DMS53 (cell line): ENCODE measurements at regions not wholly inside any gene's neighbourhood (a gene's known extent, or its start where the extent isn't known, plus 50 kb on each side); places are given as distances from the start of the nearest gene placed in this dataset.
A peak's percentile ranks its signal among the peaks of the same experiment; 100 is the strongest.

Experiments used
- DNase-seq: peaks from one replicate; lab custom pipeline; 2025; lab: John Stamatoyannopoulos, UW

DNA sequence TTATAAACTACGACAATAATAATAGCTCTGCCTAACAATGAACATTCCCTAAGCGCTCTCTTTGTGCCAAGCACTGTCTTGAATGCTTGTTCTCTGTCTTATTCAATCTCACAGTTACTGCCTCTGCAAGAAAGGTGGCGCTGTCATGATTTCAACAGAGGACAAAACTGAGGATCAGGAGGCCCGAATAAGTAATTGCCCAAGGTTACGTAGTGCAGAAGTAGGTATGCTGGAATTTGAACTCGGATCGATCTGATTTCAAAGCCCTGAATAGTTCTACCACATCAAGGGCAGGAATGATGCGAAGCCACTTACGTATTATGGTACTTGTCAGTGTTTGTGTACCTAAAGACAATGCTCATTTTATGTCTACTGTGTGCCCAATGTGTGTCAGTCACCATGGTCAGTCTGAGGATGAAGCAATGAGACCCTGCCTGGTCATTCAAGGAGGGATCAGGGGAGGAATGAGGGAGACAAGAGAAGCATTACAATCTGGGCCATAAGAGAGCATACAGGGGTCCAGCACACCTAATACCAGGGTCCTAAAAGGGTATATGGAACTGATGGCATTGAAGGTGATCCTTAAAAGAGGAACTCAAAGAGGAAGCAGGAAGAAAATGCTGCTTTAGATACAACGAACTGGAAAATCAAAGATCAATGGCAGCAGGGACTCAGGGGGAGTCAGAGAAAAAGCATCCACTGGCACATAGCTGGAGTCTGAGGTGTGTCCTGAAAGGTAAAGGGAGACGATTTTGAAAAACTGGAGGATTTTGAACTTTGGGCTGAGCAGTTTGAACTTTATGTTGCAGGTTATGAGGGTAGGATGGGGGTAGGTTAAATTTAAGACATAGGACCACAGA, 389.2 kb downstream of the PLPP3 start:
- peak; percentile 32 for DNase-seq

- DNase-seq = no peak
Observed at GRCh38 chr1:56189454-56189853, 389.9 kb downstream of the PLPP3 start.

GRCh38 chr1:56188855-56189254, 390.5 kb downstream of the PLPP3 start:
- DNase-seq = no peak

DNA sequence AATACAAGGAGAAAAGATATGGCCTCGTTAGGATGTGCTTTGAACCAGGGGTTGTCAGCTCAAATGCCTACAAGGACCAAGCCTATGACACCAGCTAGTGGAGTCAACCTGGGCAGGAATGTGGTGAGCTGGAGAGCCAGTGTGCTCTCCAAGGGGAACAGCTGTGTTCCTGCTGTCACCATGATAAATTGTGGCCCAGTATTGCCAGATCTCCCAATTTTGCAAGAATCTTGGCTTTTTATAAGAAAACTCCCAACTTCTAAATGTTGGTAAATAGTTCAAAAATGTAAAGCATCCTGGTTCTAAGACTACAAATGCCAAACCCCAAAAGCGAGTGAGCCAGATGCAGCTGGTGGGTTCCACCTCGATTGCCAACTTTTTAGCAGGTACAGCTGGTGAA, 391.1 kb downstream of the PLPP3 start:
- DNase-seq = no peak

GRCh38 chr1:56187405-56187804, 392.0 kb downstream of the PLPP3 start:
- no peak for DNase-seq

GRCh38 chr1:56185493-56185892, 393.9 kb downstream of the PLPP3 start:
- no peak for DNase-seq

DNA sequence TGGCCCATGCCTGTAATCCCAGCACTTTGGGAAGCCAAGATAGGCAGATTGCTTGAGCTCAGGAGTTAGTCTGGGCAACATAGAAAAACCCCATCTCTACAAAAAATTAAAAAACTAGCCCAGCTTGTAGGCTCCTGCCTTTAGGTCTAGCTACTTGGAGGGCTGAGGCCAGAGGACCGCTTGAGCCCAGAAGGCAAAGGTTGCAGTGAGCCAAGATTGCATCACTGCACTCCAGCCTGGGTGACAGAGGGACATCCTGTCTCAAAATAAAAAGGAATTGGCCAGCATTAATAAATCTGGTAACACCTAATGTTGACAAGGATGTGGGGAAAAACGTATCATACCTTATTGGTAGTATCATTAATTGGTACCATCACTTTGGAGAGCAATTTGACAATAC, 396.2 kb downstream of the PLPP3 start:
- no peak for DNase-seq

DNA sequence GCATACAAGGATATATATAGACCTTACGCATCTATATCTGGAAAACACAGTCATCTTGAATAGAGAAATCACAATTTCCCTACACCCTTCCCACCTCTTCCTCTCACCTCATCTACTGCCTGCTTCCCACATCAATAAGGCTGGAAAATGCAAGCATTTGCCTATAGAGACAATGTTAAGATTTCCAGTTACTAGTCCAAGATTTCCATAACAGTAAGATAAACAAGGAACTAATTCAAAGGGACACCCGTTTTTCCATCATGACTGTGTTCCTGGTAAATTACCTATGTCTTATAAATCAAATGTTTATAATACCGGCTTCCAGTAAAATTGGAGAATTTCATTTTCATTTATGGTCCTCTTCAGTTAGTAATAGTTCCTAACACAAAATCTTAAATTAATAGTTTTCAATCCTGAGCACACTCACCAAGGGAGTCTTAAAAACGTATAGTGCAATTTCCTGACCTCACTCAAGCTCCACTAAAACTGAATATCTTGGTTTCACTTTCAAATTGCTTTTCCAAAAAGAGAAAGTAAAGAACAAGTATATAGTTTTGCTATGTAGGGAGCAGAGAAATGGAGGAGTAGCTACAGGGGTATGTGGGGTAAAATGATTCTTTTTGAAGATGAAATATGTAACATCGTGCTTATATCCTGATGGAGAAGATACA, 398.7 kb downstream of the PLPP3 start:
- DNase-seq = no peak

DNA sequence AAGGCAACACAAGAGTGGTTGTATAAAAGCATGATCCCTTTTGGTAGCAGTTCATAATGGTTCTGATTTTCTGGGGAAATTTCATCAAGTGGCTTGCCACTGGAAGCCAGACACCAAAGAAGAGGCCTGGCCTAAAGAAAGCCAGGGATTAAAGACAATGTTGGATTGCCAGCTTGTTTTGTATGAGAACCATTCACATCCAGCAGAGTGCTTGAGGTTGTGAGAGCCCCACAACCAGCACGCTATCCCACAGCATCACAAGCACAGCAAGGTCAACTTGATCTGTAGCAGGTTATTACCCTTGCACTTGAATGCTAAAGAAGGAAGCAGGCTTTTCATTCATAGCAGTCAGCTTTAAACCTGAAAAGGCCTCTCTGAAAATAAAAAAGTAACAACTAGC, 399.8 kb downstream of the PLPP3 start:
- no peak for DNase-seq

DNA sequence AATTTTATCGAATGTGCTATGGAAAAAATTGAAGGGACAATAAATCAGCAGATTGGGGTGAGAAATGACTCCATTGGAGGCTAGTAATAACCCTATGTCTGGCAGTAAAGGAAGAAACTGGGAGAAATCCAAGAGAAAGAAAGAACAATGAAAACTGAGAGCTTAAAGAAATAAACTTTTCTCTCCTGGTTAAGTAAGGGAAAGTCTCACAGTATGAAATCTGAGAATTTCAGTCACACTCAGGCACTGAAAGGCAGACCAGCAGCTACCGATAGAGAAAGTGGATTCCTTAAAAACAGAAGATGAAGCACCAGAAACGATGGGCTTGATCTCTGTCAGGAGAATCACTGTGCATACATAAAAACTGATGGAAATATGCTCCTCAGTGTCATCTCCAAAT, 404.2 kb downstream of the PLPP3 start:
- DNase-seq = no peak

DNA sequence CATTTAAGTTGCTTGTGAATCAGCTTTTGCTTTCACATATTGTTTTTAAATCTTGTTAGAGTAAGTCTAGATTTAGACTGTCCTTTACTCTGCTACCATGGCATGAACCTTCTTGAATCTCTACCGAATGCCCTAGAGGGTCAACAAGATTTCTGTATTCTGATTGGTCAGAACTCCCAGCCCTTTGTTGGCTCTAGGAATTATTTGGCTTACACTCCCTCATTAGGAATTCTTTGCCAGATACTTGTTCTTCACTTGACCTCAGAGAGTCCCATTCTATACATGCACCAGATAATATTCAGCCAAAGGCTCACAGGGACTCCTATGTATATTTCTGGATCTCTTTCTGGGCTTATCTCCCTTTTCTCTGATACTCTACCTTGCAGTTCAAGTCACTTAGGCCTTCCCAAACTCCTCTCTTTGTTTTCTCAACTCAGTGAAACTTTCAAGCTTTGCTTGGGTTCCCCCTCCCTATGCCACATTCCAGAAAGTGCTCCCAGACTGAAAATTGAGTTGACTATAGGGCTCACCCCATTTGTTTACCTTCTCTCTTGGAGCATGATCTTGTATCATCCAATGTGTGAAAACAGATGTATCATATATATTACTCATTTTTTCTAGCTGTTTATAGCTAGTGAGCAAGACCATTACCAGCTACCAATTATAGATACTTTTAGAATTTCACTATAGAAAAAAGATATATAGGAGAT, 405.0 kb downstream of the PLPP3 start:
- DNase-seq = no peak

GRCh38 chr1:56173736-56174135, 405.6 kb downstream of the PLPP3 start:
- no peak for DNase-seq

DNA sequence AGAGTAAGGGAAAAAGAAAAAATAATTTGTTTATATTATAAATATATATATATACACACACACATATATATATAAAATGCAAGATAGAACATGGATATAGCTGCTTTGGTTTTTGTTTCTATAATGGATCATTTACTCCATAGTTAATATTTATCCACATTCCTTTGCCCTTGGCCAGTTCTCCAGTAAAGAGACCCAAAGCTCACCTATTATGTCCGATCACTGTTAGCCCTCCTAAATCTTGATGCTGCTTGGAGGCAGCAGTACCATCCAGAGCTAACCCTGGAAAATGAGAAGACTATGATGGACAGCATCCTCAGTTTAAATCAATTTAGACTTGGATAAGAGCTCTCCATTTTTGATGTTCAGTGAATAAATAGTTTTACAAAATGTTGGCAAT, 407.7 kb downstream of the PLPP3 start:
- DNase-seq = no peak

GRCh38 chr1:56170784-56171320, 408.5 kb downstream of the PLPP3 start:
- no peak for DNase-seq

DNA sequence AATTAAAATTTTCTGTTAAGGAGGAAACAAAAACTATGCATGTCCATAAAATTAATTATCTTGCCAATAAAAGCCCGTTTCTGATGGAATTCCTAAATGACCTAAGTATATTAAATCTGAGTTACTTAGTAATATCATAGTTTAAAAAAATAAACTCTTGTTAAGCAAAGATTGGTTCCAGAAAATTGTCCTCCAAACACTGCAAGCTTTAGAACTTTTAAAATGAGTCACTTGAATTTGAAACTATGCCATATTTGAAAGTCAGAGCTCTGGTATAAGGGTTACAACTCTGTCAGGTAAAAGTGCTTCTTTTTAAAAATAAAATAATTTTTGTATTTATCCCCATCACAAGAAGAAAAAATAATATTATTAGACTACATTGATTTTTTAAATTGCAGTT, 409.5 kb downstream of the PLPP3 start:
- no peak for DNase-seq

DNA sequence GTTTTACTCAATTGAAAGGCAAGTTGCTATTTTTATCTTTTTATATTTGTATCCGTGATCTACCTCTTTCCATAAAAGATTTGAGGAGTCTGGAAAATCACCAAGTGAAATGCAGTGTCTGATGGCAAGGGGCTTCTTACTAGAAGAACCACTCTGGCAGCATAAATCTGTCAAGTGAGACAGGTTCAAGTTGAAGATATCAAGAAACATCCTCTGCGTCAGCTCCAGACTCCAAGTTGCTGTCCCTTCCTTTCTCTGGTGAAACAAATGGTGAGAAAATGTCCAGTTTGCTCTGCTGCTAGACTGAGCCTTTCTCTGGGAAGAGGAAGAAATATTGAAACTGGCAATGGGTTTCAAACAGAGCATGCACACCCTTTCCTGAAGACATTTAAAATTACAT, 411.2 kb downstream of the PLPP3 start:
- DNase-seq = no peak

GRCh38 chr1:56167596-56167995, 411.8 kb downstream of the PLPP3 start:
- no peak for DNase-seq

DNA sequence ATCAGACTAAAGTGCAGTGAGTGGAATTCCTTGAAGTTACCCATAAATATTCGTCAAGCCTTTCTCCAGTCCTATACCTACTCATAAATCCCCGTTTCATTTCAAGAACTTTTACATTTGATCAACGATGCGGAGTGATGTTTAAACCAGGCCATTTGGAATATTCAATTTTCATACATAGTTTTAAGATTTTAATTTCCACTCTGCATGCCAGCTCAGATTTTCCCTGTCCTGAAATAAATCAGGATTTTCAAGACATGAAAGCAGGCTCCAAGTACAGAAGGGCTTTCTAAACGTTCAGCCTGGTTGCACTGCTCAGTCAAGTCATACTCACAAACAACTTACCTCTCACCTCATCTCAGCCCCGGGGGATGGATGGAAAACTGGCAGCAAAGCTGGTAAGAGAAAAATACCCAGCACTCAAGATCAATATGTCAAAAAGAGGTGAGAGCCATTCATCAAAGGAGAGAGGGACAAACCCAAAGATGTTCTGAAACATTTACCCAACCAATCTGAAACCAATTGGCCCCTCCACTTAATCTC, 418.5 kb downstream of the PLPP3 start:
- no peak for DNase-seq

- no peak for DNase-seq
Observed at GRCh38 chr1:56156971-56157876, 422.1 kb downstream of the PLPP3 start.

DNA sequence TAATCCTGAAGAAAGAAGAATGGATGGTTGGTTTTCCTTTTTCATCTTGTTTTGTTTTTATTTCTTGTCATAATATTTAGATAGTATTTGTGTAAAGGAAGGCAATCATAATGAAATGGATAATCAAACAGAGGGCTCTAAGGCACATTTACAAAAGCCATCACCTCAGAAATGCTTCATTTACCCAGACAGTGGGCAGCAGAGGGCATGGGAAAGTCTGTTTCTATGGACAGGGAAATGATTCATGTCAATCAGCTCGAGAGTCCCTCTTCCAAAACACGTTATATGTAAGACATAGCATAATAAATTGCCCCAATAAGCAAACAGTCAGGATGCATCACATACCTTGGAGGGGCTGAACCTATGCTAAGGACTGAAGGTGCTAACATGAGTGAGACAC, 426.1 kb downstream of the PLPP3 start:
- DNase-seq = no peak

- no peak for DNase-seq
Observed at GRCh38 chr1:56152635-56153034, 426.7 kb downstream of the PLPP3 start.
